Gastrocnemius medialis (tissue), 4 donors: ENCODE measurements at regions not wholly inside any gene's neighbourhood (a gene's known extent, or its start where the extent isn't known, plus 50 kb on each side); places are given as distances from the start of the nearest gene placed in this dataset.

Experiments
- POLR2A ChIP-seq, 2 donors: fragments of 450-650 bp; IDR thresholded peaks; one replicate each; pipeline ENCODE4 v1.6.1; 2017; ENCODE audit warnings: antibody characterized with exemption in 2 of 2, mild to moderate bottlenecking in 2 of 2, moderate library complexity in 2 of 2
- TF ChIP-seq, protein P1 (sequence below), 5 experiments: fragments of 450-650 bp in 3 of 5; fragments of 200-600 bp in 2 of 5; sonication (generic) in 2 of 5; IDR thresholded peaks in 4 of 5; conservative IDR thresholded peaks in 1 of 5; 1 replicate in 4 of 5; 2 replicates in 1 of 5; pipeline ENCODE4 v1.5.1; 2016 to 2019; ENCODE audit warnings: antibody characterized with exemption in 5 of 5, mild to moderate bottlenecking in 3 of 5, moderate library complexity in 3 of 5

DNA sequence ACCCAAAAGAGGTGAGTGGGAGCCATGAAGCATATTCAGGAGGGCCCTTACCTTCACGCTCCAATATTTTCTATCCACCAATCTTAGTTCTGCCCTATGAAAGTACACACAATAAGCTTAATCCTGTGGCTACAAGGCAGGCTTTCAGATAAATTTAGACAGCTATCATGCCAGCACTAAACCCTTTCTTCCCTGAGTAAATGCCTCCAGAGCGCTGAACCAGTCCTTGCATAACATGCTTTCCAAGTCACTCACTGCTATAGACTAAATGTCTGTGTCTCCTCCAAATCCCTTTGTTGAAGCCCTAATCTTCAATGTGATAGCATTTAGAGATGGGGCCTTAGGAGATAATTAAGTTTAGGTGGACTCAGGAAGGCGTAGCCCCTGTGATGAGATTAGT is 50.3 kb upstream of the FIBIN start:
- TF ChIP-seq, protein P1, sequence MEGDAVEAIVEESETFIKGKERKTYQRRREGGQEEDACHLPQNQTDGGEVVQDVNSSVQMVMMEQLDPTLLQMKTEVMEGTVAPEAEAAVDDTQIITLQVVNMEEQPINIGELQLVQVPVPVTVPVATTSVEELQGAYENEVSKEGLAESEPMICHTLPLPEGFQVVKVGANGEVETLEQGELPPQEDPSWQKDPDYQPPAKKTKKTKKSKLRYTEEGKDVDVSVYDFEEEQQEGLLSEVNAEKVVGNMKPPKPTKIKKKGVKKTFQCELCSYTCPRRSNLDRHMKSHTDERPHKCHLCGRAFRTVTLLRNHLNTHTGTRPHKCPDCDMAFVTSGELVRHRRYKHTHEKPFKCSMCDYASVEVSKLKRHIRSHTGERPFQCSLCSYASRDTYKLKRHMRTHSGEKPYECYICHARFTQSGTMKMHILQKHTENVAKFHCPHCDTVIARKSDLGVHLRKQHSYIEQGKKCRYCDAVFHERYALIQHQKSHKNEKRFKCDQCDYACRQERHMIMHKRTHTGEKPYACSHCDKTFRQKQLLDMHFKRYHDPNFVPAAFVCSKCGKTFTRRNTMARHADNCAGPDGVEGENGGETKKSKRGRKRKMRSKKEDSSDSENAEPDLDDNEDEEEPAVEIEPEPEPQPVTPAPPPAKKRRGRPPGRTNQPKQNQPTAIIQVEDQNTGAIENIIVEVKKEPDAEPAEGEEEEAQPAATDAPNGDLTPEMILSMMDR (IDR thresholded peaks at IDR 0.05 in 4 of 5, conservative IDR thresholded peaks at IDR 0.05 in 1 of 5), result no peak
- no peak for TF ChIP-seq POLR2A (IDR thresholded peaks at IDR 0.05)
